Activated CD8-positive, alpha-beta T cell treated with anti-CD3 and anti-CD28 coated beads for 36 hours (primary cell): ENCODE measurements at regions not wholly inside any gene's neighbourhood (a gene's known extent, or its start where the extent isn't known, plus 50 kb on each side); places are given as distances from the start of the nearest gene placed in this dataset.

Experiments
- ATAC-seq: fragments of 200-7000 bp; cut with Tn5 transposase; one replicate; pipeline ENCODE4 v1.10.0; 2021; ENCODE audit warnings: mild to moderate bottlenecking, moderate library complexity
- CTCF ChIA-PET: fragments of 350-600 bp; sonication (Branson Sonifier 250); formaldehyde crosslinking; loops from one replicate; lab custom pipeline; 2021; ENCODE audit warnings: antibody characterized with exemption; lab: Charles Lee
- POLR2A ChIA-PET: fragments of 350-600 bp; sonication (Branson Sonifier 250); formaldehyde crosslinking; loops from one replicate; lab custom pipeline; 2021; ENCODE audit warnings: antibody characterized with exemption; lab: Charles Lee
- DNase-seq: peaks from one replicate; pipeline ENCODE4 v3.0.0-alpha.2; 2020
- H3K27ac Mint-ChIP-seq: one replicate; pipeline ENCODE4 v1.8.0; 2021; ENCODE audit warnings: mild to moderate bottlenecking, mixed read lengths
- H3K27me3 Mint-ChIP-seq: one replicate; pipeline ENCODE4 v1.8.0; 2021; ENCODE audit warnings: mixed read lengths
- H3K36me3 Mint-ChIP-seq: one replicate; pipeline ENCODE4 v1.8.0; 2021; ENCODE audit warnings: low read depth, mixed read lengths
- H3K4me1 Mint-ChIP-seq: one replicate; pipeline ENCODE4 v1.8.0; 2021; ENCODE audit warnings: low read depth, mixed read lengths
- H3K4me3 Mint-ChIP-seq: one replicate; pipeline ENCODE4 v1.8.0; 2021; ENCODE audit warnings: mild to moderate bottlenecking, moderate library complexity, mixed read lengths
- H3K9me3 Mint-ChIP-seq: one replicate; pipeline ENCODE4 v1.8.0; 2021; ENCODE audit warnings: mixed read lengths
- intact Hi-C: fragments of 100-400 bp; cut with micrococcal nuclease; formaldehyde crosslinking; loops from one replicate; pipeline ENCODE4 v1.10.0; 2022
- TF ChIP-seq, protein P1 (sequence below): fragments of 200-600 bp; IDR thresholded peaks from one replicate; pipeline ENCODE4 v1.8.0; 2022; ENCODE audit warnings: antibody characterized with exemption, mild to moderate bottlenecking

GRCh38 chr6:27770724-27771123, 141.5 kb downstream of the OR2B2 start:
- Mint-ChIP-seq H3K4me3 (no peak overlapping the region), H3K9me3 (no peaks in the 10 kb centered on the region), H3K27me3 (peaks cover 12% of the 10 kb centered on the region), H3K27ac (no peak overlapping the region), H3K36me3 (no peaks in the 10 kb centered on the region), H3K4me1 (peaks cover 13% of the 10 kb centered on the region)
- intact Hi-C loops = no loop called here
- TF ChIP-seq, protein P1, sequence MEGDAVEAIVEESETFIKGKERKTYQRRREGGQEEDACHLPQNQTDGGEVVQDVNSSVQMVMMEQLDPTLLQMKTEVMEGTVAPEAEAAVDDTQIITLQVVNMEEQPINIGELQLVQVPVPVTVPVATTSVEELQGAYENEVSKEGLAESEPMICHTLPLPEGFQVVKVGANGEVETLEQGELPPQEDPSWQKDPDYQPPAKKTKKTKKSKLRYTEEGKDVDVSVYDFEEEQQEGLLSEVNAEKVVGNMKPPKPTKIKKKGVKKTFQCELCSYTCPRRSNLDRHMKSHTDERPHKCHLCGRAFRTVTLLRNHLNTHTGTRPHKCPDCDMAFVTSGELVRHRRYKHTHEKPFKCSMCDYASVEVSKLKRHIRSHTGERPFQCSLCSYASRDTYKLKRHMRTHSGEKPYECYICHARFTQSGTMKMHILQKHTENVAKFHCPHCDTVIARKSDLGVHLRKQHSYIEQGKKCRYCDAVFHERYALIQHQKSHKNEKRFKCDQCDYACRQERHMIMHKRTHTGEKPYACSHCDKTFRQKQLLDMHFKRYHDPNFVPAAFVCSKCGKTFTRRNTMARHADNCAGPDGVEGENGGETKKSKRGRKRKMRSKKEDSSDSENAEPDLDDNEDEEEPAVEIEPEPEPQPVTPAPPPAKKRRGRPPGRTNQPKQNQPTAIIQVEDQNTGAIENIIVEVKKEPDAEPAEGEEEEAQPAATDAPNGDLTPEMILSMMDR = no peak
- no peak for DNase-seq
- POLR2A ChIA-PET = interaction anchor here (0.9 to 1.9 kb wide), 2 partner anchors 26 to 37 kb away, joined by 3 to 8 read pairs; a partner anchor contains a TSS
- ATAC-seq = no peak
- CTCF ChIA-PET = interaction anchor here (1.8 to 3.7 kb wide), 3 partner anchors 18 to 125 kb away, joined by 8 to 43 read pairs (median 17); no protein-coding TSS in a partner anchor

DNA sequence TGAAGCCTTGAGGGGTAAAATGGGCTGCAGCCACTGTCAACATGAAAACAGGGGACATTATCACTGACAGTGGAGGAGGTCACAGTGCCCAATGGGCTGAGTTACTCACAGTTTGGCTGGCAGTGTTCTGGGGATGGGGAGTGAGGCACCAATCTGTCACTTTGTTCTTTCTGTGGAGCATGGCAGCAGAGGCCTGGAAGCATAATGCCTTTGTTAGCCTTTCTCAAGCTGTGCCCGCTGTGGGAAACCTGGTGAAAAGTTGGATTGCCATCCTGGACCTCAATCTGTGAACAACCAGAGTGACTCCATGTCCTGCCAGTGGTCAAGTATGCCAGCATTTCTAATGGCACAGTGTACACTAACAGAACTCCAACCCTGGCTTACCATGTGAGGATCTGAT, 143.6 kb downstream of the OR2B2 start:
- H3K9me3 Mint-ChIP-seq = no peaks in the 10 kb centered on the region
- no peaks in the 10 kb centered on the region for H3K36me3 Mint-ChIP-seq
- H3K4me3 Mint-ChIP-seq = no peak overlapping the region
- peaks cover 9% of the 10 kb centered on the region for H3K27me3 Mint-ChIP-seq
- DNase-seq (no peak), ATAC-seq (no peak)
- ChIA-PET POLR2A (no interaction called here), CTCF (interaction anchor here (1.0 to 3.0 kb wide), 4 partner anchors 9 to 128 kb away, joined by 3 to 7 read pairs (median 5); no protein-coding TSS in a partner anchor)
- H3K4me1 Mint-ChIP-seq = peaks cover 13% of the 10 kb centered on the region
- no peak overlapping the region for H3K27ac Mint-ChIP-seq
- TF ChIP-seq, protein P1 = no peak
- intact Hi-C loops = no loop called here

DNA sequence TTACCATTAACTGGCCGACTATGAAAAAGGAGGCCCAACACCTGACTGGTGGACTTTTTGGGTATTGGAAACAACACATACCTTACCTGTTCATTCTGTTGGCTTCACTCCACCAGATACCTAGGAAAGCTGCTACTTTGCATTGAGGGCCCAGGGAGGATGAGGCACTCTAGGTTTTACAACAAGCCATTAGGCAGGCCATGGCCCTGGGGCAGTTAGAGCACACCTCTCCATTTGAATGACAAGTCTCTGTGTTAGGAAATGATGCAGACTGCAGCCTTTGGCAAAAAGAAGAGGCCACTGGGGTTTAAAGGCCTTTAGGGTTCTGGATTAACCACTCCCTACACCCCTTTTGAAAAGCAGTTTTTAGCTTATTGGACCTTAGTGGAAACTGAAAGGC, 144.3 kb downstream of the OR2B2 start:
- no peaks in the 10 kb centered on the region for H3K9me3 Mint-ChIP-seq
- intact Hi-C loops = no loop called here
- TF ChIP-seq, protein P1 = no peak
- H3K4me3 Mint-ChIP-seq = no peak overlapping the region
- peaks cover 12% of the 10 kb centered on the region for H3K4me1 Mint-ChIP-seq
- no peaks in the 10 kb centered on the region for H3K36me3 Mint-ChIP-seq
- no peak overlapping the region for H3K27ac Mint-ChIP-seq
- no peak for ATAC-seq
- peaks cover 9% of the 10 kb centered on the region for H3K27me3 Mint-ChIP-seq
- CTCF ChIA-PET = interaction anchor here (1.2 to 3.0 kb wide), 3 partner anchors 8 to 129 kb away, joined by 5 to 7 read pairs (median 5); no protein-coding TSS in a partner anchor
- DNase-seq = no peak
- POLR2A ChIA-PET = interaction anchor here (0.6 kb wide), 1 partner anchor 391 kb away, joined by 3 read pairs; no protein-coding TSS in a partner anchor

DNA sequence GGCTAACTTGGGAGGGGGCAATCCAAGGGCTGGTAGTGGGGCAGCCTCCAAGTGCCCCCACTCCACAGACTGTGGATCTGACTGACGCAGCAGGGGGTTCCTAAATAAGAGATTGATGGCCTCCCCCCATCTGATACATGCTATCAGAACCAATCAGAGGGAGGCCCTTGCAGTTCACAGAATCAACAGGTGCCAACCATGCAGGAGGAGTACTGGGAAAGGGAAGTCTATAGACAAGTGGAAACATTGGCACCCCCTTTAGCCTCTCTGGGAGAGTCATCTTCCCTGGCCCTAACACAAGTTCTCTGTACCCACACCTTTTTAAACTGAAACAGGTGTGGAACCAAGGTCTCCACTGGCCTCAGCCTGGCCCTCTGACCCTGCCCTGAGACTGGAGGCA, 145.8 kb downstream of the OR2B2 start:
- H3K27ac Mint-ChIP-seq = no peak overlapping the region
- no peaks in the 10 kb centered on the region for H3K36me3 Mint-ChIP-seq
- POLR2A ChIA-PET = interaction anchor here (1.0 to 2.0 kb wide), 2 partner anchors 10 to 13 kb away, joined by 3 to 6 read pairs; no protein-coding TSS in a partner anchor
- TF ChIP-seq, protein P1 = no peak
- CTCF ChIA-PET = interaction anchor here (1.3 to 3.0 kb wide), 2 partner anchors 14 to 30 kb away, joined by 6 to 7 read pairs; no protein-coding TSS in a partner anchor
- no peak for ATAC-seq
- no peak for DNase-seq
- intact Hi-C loops = no loop called here
- H3K4me3 Mint-ChIP-seq = no peak overlapping the region
- H3K27me3 Mint-ChIP-seq = peaks cover 8% of the 10 kb centered on the region
- no peaks in the 10 kb centered on the region for H3K9me3 Mint-ChIP-seq
- H3K4me1 Mint-ChIP-seq = peaks cover 5% of the 10 kb centered on the region

- Mint-ChIP-seq H3K27ac (no peak overlapping the region), H3K9me3 (no peaks in the 10 kb centered on the region), H3K27me3 (peaks cover 2% of the 10 kb centered on the region), H3K36me3 (no peaks in the 10 kb centered on the region), H3K4me1 (peaks cover 15% of the 10 kb centered on the region), H3K4me3 (no peak overlapping the region)
- ATAC-seq (no peak), DNase-seq (no peak)
- ChIA-PET POLR2A (interaction anchor here (2.0 kb wide), 1 partner anchor 9 kb away, joined by 6 read pairs; no protein-coding TSS in a partner anchor), CTCF (interaction anchor here (0.7 to 1.3 kb wide), 2 partner anchors 12 to 31 kb away, joined by 3 to 6 read pairs; no protein-coding TSS in a partner anchor)
- intact Hi-C loops = no loop called here
- TF ChIP-seq, protein P1 = no peak
These were observed 147.1 kb downstream of the OR2B2 start for GRCh38 chr6:27765028-27765590.
